Thoracic aorta (tissue), 2 donors: ENCODE measurements at regions not wholly inside any gene's neighbourhood (a gene's known extent, or its start where the extent isn't known, plus 50 kb on each side); places are given as distances from the start of the nearest gene placed in this dataset.

Experiments
- ATAC-seq: fragments of 150-250 bp; one replicate; pipeline ENCODE4 v1.8.0; 2017; ENCODE audit warnings: low read depth; ENCODE audit not compliant: insufficient number of reproducible peaks, low FRiP score
- DNase-seq: peaks from one replicate; pipeline ENCODE4 v3.0.0-alpha.2; 2020; ENCODE audit warnings: low spot score
- H3K27ac ChIP-seq, 2 donors: fragments of 200-600 bp; sonication (generic); 1 replicate in 1 of 2; 2 replicates in 1 of 2; pipeline ENCODE4 v1.5.1; 2016; ENCODE audit warnings: mild to moderate bottlenecking in 2 of 2, moderate library complexity in 2 of 2
- H3K27me3 ChIP-seq: fragments of 200-600 bp; sonication (generic); replicated peaks from 2 replicates; pipeline ENCODE4 v1.6.0; 2016; ENCODE audit warnings: mild to moderate bottlenecking; ENCODE audit not compliant: insufficient read depth
- H3K36me3 ChIP-seq: fragments of 200-600 bp; sonication (generic); one replicate; pipeline ENCODE4 v1.5.1; 2016
- H3K4me1 ChIP-seq, 2 donors: fragments of 200-600 bp; sonication (generic); 1 replicate in 1 of 2; 2 replicates in 1 of 2; pipeline versions ENCODE4 v1.5.1 to v1.6.0; 2016; ENCODE audit warnings: low read depth in 2 of 2, mild to moderate bottlenecking in 1 of 2; ENCODE audit not compliant: control insufficient read depth in 1 of 2
- H3K4me3 ChIP-seq: fragments of 200-600 bp; sonication (generic); 2 replicates; pipeline ENCODE4 v1.5.1; 2016; ENCODE audit warnings: mild to moderate bottlenecking
- H3K9me3 ChIP-seq: fragments of 200-600 bp; sonication (generic); 2 replicates; pipeline ENCODE4 v1.5.1; 2016
- CTCF ChIP-seq: fragments of 200-600 bp; sonication (generic); IDR thresholded peaks from one replicate; pipeline ENCODE4 v1.5.1; 2019; ENCODE audit warnings: antibody characterized with exemption

DNA sequence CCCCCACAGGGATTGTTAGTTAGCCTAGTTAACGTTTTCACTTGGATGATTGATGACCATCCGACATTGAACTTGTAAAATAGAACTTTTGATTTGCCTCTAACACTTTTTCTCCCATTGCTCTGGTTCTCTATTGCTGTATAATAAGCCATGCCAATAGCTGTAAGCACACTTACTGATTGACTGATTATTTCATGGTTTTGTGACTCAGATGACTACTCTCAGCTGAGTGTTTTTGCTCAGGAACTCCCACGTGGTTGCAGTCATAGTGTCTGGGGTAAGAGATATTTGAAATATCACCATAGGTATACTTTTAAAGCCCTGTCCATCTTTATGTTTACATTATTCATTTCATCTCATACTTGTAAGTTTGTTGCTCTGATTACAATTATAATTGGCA is 1285.5 kb downstream of the STIM2 start:
- Histone ChIP-seq H3K36me3 (no peaks in the 10 kb centered on the region), H3K27me3 (no peaks in the 10 kb centered on the region), H3K4me1 (no peaks in the 10 kb centered on the region), H3K27ac (no peak overlapping the region), H3K9me3 (no peaks in the 10 kb centered on the region), H3K4me3 (no peak overlapping the region)
- DNase-seq (no peak), ATAC-seq (no peak)
- TF ChIP-seq CTCF, result no peak

DNA sequence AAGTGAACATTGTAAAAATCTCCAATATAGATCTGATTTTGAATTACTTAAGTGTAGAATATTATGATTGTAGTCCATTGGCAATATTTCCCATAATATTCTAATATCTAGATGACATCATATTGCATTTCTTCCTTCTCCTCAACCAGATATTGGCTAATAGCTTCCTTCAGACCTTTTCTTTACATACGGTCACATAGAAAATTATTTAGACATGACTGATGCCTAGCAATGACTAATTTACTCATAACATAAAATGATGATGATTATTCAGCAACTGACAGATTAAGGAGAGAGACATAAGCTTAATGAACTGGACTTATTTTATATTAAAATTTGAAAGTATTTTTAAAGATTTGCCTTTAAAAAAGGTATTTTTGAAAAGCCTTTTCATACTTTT is 1287.6 kb downstream of the STIM2 start:
- Histone ChIP-seq H3K27ac (no peak overlapping the region), H3K9me3 (no peaks in the 10 kb centered on the region), H3K27me3 (no peaks in the 10 kb centered on the region), H3K36me3 (no peaks in the 10 kb centered on the region), H3K4me3 (no peak overlapping the region), H3K4me1 (no peaks in the 10 kb centered on the region)
- no peak for TF ChIP-seq CTCF
- DNase-seq (no peak), ATAC-seq (no peak)

DNA sequence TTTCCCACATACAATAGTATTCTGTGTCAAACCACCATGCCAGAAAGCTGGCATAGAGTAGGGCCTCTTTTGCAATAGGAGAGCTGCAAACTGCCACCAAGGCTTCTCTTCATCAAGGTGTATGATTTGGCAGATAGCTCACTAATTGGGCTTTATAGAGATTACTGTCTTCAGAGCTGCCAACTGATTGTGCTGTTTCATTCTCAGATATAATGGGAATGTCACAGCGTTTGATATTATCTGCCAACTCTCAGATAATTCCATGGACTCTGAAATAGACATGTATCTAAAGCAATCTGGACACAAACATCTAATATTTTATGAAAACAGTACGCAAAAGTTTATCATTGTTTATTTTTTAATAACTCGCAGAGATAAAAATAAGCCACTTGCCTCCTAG is 1289.1 kb downstream of the STIM2 start:
- Histone ChIP-seq H3K4me1 (no peaks in the 10 kb centered on the region), H3K36me3 (no peaks in the 10 kb centered on the region), H3K9me3 (no peaks in the 10 kb centered on the region), H3K4me3 (no peak overlapping the region), H3K27me3 (no peaks in the 10 kb centered on the region), H3K27ac (no peak overlapping the region)
- DNase-seq, result no peak
- ATAC-seq, result no peak
- no peak for TF ChIP-seq CTCF

DNA sequence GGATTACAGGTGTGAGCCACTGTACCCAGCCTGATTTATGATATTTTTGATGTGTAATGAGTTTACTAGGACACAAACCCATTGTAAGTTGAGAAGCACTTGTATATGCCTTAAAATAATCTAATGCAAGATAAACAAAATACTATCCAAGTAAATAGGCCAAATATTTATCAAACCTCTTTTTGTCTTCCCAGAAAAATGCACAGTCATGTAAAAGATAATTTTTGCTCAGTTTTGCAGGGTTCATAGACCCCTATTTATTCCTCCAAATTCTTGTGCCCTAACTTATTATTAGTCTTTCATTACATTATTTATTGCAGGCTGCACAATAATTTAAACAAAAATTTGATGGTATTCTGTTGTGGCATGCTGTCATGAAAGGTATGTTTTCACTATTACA is 1290.7 kb downstream of the STIM2 start:
- H3K27me3 ChIP-seq, result no peaks in the 10 kb centered on the region
- H3K4me3 ChIP-seq, result no peak overlapping the region
- H3K9me3 ChIP-seq, result no peaks in the 10 kb centered on the region
- no peaks in the 10 kb centered on the region for H3K4me1 ChIP-seq
- no peak overlapping the region for H3K27ac ChIP-seq
- DNase-seq (no peak), ATAC-seq (no peak)
- H3K36me3 ChIP-seq, result no peaks in the 10 kb centered on the region
- no peak for TF ChIP-seq CTCF

DNA sequence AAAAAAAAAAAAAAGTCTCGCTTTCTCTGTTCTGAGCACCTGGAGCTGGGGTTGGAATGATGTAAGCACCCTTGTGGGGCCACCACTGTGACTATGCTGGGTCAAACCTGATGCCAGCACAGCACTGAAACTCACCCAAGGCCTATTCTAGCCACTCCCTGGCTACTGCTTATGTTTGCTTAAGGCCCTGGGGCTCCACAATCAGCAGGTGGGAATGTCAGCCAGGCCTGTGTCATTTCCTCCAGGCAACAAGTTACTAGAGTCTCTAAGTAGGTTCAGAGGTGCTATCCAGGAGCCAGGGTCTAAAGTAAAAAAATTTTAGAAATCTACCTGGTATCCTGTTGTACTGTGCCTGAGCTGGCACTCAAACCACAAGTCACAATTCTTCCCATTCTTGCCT is 1306.8 kb downstream of the STIM2 start:
- Histone ChIP-seq H3K27ac (no peak overlapping the region), H3K4me3 (no peak overlapping the region), H3K4me1 (no peaks in the 10 kb centered on the region), H3K9me3 (no peaks in the 10 kb centered on the region), H3K36me3 (no peaks in the 10 kb centered on the region), H3K27me3 (no peaks in the 10 kb centered on the region)
- DNase-seq (no peak), ATAC-seq (no peak)
- TF ChIP-seq CTCF, result no peak
